IMR-90 (cell line): ENCODE measurements at regions not wholly inside any gene's neighbourhood (a gene's known extent, or its start where the extent isn't known, plus 50 kb on each side); places are given as distances from the start of the nearest gene placed in this dataset.

ENCODE experiments used
- ATAC-seq: fragments of 200-7000 bp; cut with Tn5 transposase; 2 replicates; pipeline ENCODE4 v1.9.1; 2020; ENCODE audit warnings: low read depth, mild to moderate bottlenecking, moderate library complexity
- BruUV-seq: library from RNA; stranded (reverse); fragments of 400-500 nt; replicated peaks from 2 replicates; lab custom pipeline; 2021; lab: Mats Ljungman, UMichigan
- CTCF ChIA-PET: fragments of 300-600 bp; formaldehyde crosslinking; extraction: SDS; loops from one replicate; lab custom pipeline; 2021; ENCODE audit warnings: antibody characterized with exemption; lab: Yijun Ruan, JAX
- POLR2A ChIA-PET: fragments of 300-600 bp; sonication (Branson Sonifier 250); formaldehyde crosslinking; loops from one replicate; lab custom pipeline; 2022; ENCODE audit warnings: antibody characterized with exemption; ENCODE audit not compliant: unreplicated experiment; lab: Charles Lee
- DNase-seq: peaks from one replicate; pipeline ENCODE4 v3.0.0; 2013
- H2AFZ ChIP-seq: replicated peaks from 2 replicates; pipeline ENCODE3; 2013; ENCODE audit warnings: low read length, mild to moderate bottlenecking; ENCODE audit not compliant: poor library complexity
- H2AK5ac ChIP-seq: 2 replicates; pipeline ENCODE4 v1.6.1; 2013; ENCODE audit warnings: low read depth, low read length, inconsistent platforms
- H2AK9ac ChIP-seq: replicated peaks from 2 replicates; pipeline ENCODE3; 2013; ENCODE audit warnings: mild to moderate bottlenecking, low read depth, low read length, moderate library complexity; ENCODE audit not compliant: poor library complexity
- H2BK120ac ChIP-seq: 2 replicates; pipeline ENCODE4 v1.6.1; 2013; ENCODE audit warnings: low read depth, low read length, inconsistent platforms
- H2BK15ac ChIP-seq: 3 replicates; pipeline ENCODE4 v1.6.1; 2013; ENCODE audit warnings: low read depth, low read length, inconsistent platforms
- H2BK20ac ChIP-seq: 2 replicates; pipeline ENCODE4 v1.6.1; 2013; ENCODE audit warnings: low read depth, mild to moderate bottlenecking, inconsistent platforms, low read length, moderate library complexity
- H2BK5ac ChIP-seq: 2 replicates; pipeline ENCODE4 v1.6.1; 2013; ENCODE audit warnings: mild to moderate bottlenecking, low read depth, low read length, inconsistent platforms; ENCODE audit not compliant: poor library complexity, severe bottlenecking
- H3K14ac ChIP-seq: replicated peaks from 2 replicates; pipeline ENCODE4 v1.6.1; 2013; ENCODE audit warnings: low read depth, low read length, inconsistent platforms
- H3K18ac ChIP-seq: 2 replicates; pipeline ENCODE4 v1.6.1; 2013; ENCODE audit warnings: low read depth, low read length, control low read depth
- H3K23ac ChIP-seq: 2 replicates; pipeline ENCODE4 v1.6.1; 2013; ENCODE audit warnings: low read depth, low read length, inconsistent platforms
- H3K27ac ChIP-seq: 2 replicates; pipeline ENCODE4 v1.5.1; 2013; ENCODE audit warnings: mild to moderate bottlenecking, control low read depth, low read length; ENCODE audit not compliant: insufficient read depth
- H3K27me3 ChIP-seq: 2 replicates; pipeline ENCODE4 v1.6.1; 2013; ENCODE audit warnings: low read length; ENCODE audit not compliant: control insufficient read depth, insufficient read depth
- H3K36me3 ChIP-seq: 2 replicates; pipeline ENCODE4 v1.6.1; 2013; ENCODE audit warnings: low read length, mixed read lengths; ENCODE audit not compliant: control insufficient read depth, insufficient read depth
- H3K4ac ChIP-seq: 2 replicates; pipeline ENCODE4 v1.6.1; 2013; ENCODE audit warnings: low read depth, low read length, inconsistent platforms
- H3K4me1 ChIP-seq: 2 replicates; pipeline ENCODE4 v1.6.1; 2013; ENCODE audit warnings: low read length, mixed read lengths; ENCODE audit not compliant: control insufficient read depth, insufficient read depth
- H3K4me2 ChIP-seq: 2 replicates; pipeline ENCODE4 v1.6.1; 2013; ENCODE audit warnings: low read depth, mild to moderate bottlenecking, control low read depth, low read length, moderate library complexity
- H3K4me3 ChIP-seq: 2 replicates; pipeline ENCODE4 v1.5.1; 2013; ENCODE audit warnings: low read depth, mild to moderate bottlenecking, control low read depth, low read length, moderate library complexity; ENCODE audit not compliant: insufficient read depth
- H3K56ac ChIP-seq: 2 replicates; pipeline ENCODE4 v1.6.1; 2013; ENCODE audit warnings: low read length, inconsistent platforms; ENCODE audit not compliant: insufficient read depth; ENCODE audit errors: extremely low read depth
- H3K79me1 ChIP-seq, 2 experiments: 2 replicates each; pipeline ENCODE4 v1.6.1; 2013; ENCODE audit warnings: low read length in 2 of 2, inconsistent platforms in 1 of 2, low read depth in 1 of 2
- H3K9ac ChIP-seq: 2 replicates; pipeline ENCODE4 v1.6.1; 2013; ENCODE audit warnings: low read depth, low read length, control low read depth
- H3K9me1 ChIP-seq: 2 replicates; pipeline ENCODE4 v1.6.1; 2013; ENCODE audit warnings: low read length, inconsistent platforms; ENCODE audit not compliant: insufficient read depth
- H3K9me3 ChIP-seq: 2 replicates; pipeline ENCODE4 v1.6.1; 2013; ENCODE audit warnings: low read length; ENCODE audit not compliant: control insufficient read depth, insufficient read depth
- H4K20me1 ChIP-seq: 2 replicates; pipeline ENCODE4 v1.6.1; 2013; ENCODE audit warnings: low read length, inconsistent platforms; ENCODE audit not compliant: insufficient read depth
- H4K5ac ChIP-seq: 2 replicates; pipeline ENCODE4 v1.6.1; 2013; ENCODE audit warnings: mild to moderate bottlenecking, low read depth, low read length, control low read depth
- H4K8ac ChIP-seq, 2 experiments: 2 replicates each; pipeline ENCODE4 v1.6.1; 2013; ENCODE audit warnings: low read depth in 2 of 2, low read length in 2 of 2, control low read depth in 1 of 2, inconsistent platforms in 1 of 2
- H4K91ac ChIP-seq: 2 replicates; pipeline ENCODE4 v1.6.1; 2013; ENCODE audit warnings: low read depth, low read length, inconsistent platforms; ENCODE audit not compliant: insufficient read depth
- BHLHE40 ChIP-seq: fragments of 150-350 bp; IDR thresholded peaks from 2 replicates; pipeline ENCODE4 v1.6.1; 2016; ENCODE audit warnings: mild to moderate bottlenecking, low read depth, low read length
- CEBPB ChIP-seq: IDR thresholded peaks from 2 replicates; pipeline ENCODE4 v1.6.1; 2012; ENCODE audit warnings: low read depth, low read length, improper control_type of control experiment
- CHD1 ChIP-seq: IDR thresholded peaks from 2 replicates; pipeline ENCODE4 v1.6.1; 2012; ENCODE audit warnings: low read depth, low read length, improper control_type of control experiment
- FOS ChIP-seq: fragments of 150-350 bp; IDR thresholded peaks from 2 replicates; pipeline ENCODE4 v1.6.1; 2016; ENCODE audit warnings: low read depth, low read length
- MAFK ChIP-seq: IDR thresholded peaks from 2 replicates; pipeline ENCODE4 v1.6.1; 2012; ENCODE audit warnings: low read depth, low read length, improper control_type of control experiment
- MAZ ChIP-seq: IDR thresholded peaks from 2 replicates; pipeline ENCODE4 v1.6.1; 2012; ENCODE audit warnings: low read depth, mild to moderate bottlenecking, low read length, improper control_type of control experiment, moderate library complexity, borderline replicate concordance
- MXI1 ChIP-seq: IDR thresholded peaks from 2 replicates; pipeline ENCODE4 v1.6.1; 2012; ENCODE audit warnings: low read depth, mild to moderate bottlenecking, low read length, moderate library complexity, borderline replicate concordance
- NFE2L2 ChIP-seq: fragments of 150-350 bp; IDR thresholded peaks from 2 replicates; pipeline ENCODE4 v1.6.1; 2016; ENCODE audit warnings: low read depth, mild to moderate bottlenecking, low read length
- POLR2A ChIP-seq: IDR thresholded peaks from 2 replicates; pipeline ENCODE4 v1.6.1; 2012; ENCODE audit warnings: mild to moderate bottlenecking, low read depth, low read length
- RAD21 ChIP-seq: IDR thresholded peaks from 2 replicates; pipeline ENCODE4 v1.6.1; 2012; ENCODE audit warnings: low read length, improper control_type of control experiment
- RCOR1 ChIP-seq: IDR thresholded peaks from 2 replicates; pipeline ENCODE4 v1.6.1; 2012; ENCODE audit warnings: mild to moderate bottlenecking, low read length, improper control_type of control experiment; ENCODE audit not compliant: insufficient replicate concordance
- SMC3 ChIP-seq: fragments of 150-350 bp; IDR thresholded peaks from 2 replicates; pipeline ENCODE4 v1.6.1; 2016; ENCODE audit warnings: low read depth, mild to moderate bottlenecking, antibody characterized with exemption, low read length, moderate library complexity
- WGBS, 2 experiments: methylation state at CpG; one replicate each; pipeline versions ENCODE4 v1.1.5 to v1.1.7; 2013; ENCODE audit warnings: missing lambda C conversion rate in 2 of 2; ENCODE audit not compliant: insufficient read length in 1 of 2; ENCODE audit errors: extremely low coverage in 2 of 2; 5-methylcytosine and 5-hydroxymethylcytosine counted together
- dilution Hi-C: fragments of 300-500 bp; cut with HindIII; formaldehyde crosslinking; loops from one replicate; pipeline ENCODE4 v1.14.3; 2018; ENCODE audit warnings: low sequenced_read_pairs; ENCODE audit not compliant: unreplicated experiment
- in situ Hi-C: fragments of 300-500 bp; cut with MboI; formaldehyde crosslinking; loops from 3 replicates; pipeline ENCODE4 v1.14.3; 2019; ENCODE audit warnings: low sequenced_read_pairs, inconsistent platforms, mixed read lengths
- intact Hi-C: fragments of 100-400 bp; cut with micrococcal nuclease; formaldehyde crosslinking; loops from 2 replicates; pipeline ENCODE4 v1.10.0; 2022
- TF ChIP-seq, protein P1 (sequence below): fragments of 150-350 bp; IDR thresholded peaks from 2 replicates; pipeline ENCODE4 v1.6.1; 2017; ENCODE audit warnings: mild to moderate bottlenecking, antibody characterized with exemption, low read length, low read depth
- TF ChIP-seq, protein P2 (sequence below): conservative IDR thresholded peaks from 2 replicates; pipeline ENCODE4 v1.5.1; 2012; ENCODE audit warnings: mild to moderate bottlenecking, low read depth, low read length, improper control_type of control experiment

DNA sequence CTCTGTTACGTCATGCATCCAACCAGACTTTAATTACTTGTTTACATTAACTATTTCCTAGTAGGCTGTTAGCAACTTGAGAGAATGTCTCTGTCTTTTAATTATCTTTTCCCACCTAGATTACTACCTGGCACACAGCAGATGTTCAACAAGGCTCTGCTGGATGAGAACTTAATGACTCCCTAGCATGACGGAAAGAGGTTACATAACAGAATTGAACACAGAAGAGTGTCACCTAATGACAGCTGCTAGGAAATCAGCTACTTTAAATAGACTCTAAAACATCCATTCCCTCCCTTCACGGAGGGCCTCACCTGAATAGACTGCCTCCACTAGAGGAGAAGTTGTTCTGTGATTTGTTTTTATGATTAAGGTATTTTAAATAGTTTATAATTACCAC is 110.8 kb downstream of the TEX29 start:
- no peak overlapping the region for H2BK15ac ChIP-seq
- ChIA-PET POLR2A (no interaction called here), CTCF (no interaction called here)
- no peaks in the 10 kb centered on the region for H3K79me1 ChIP-seq
- no peak overlapping the region for H2AK9ac ChIP-seq
- H2BK120ac ChIP-seq, result no peak overlapping the region
- H3K9me3 ChIP-seq, result no peaks in the 10 kb centered on the region
- H4K91ac ChIP-seq, result no peak overlapping the region
- no peak for DNase-seq
- no peak overlapping the region for H3K14ac ChIP-seq
- no CpG with 5 or more reads among the region's 3 CpGs for WGBS, 2 experiments
- H2BK20ac ChIP-seq, result no peak overlapping the region
- intact Hi-C loops, result no loop called here
- no peaks in the 10 kb centered on the region for H4K20me1 ChIP-seq
- ATAC-seq, result no peak
- no peak overlapping the region for H2AFZ ChIP-seq
- H3K4me2 ChIP-seq, result no peak overlapping the region
- H3K4me3 ChIP-seq, result no peak overlapping the region
- dilution Hi-C loops, result no loop called here
- no peak overlapping the region for H2BK5ac ChIP-seq
- no peaks in the 10 kb centered on the region for H3K9me1 ChIP-seq
- H3K27ac ChIP-seq, result no peak overlapping the region
- no peak overlapping the region for H2AK5ac ChIP-seq
- TF ChIP-seq RAD21 (no peak), MAFK (no peak), BHLHE40 (no peak), MAZ (no peak), POLR2A (no peak), RCOR1 (no peak), SMC3 (no peak), CEBPB (no peak), NFE2L2 (no peak), CHD1 (no peak), FOS (no peak), MXI1 (no peak)
- TF ChIP-seq, protein P1, sequence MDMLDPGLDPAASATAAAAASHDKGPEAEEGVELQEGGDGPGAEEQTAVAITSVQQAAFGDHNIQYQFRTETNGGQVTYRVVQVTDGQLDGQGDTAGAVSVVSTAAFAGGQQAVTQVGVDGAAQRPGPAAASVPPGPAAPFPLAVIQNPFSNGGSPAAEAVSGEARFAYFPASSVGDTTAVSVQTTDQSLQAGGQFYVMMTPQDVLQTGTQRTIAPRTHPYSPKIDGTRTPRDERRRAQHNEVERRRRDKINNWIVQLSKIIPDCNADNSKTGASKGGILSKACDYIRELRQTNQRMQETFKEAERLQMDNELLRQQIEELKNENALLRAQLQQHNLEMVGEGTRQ, result no peak
- TF ChIP-seq, protein P2, sequence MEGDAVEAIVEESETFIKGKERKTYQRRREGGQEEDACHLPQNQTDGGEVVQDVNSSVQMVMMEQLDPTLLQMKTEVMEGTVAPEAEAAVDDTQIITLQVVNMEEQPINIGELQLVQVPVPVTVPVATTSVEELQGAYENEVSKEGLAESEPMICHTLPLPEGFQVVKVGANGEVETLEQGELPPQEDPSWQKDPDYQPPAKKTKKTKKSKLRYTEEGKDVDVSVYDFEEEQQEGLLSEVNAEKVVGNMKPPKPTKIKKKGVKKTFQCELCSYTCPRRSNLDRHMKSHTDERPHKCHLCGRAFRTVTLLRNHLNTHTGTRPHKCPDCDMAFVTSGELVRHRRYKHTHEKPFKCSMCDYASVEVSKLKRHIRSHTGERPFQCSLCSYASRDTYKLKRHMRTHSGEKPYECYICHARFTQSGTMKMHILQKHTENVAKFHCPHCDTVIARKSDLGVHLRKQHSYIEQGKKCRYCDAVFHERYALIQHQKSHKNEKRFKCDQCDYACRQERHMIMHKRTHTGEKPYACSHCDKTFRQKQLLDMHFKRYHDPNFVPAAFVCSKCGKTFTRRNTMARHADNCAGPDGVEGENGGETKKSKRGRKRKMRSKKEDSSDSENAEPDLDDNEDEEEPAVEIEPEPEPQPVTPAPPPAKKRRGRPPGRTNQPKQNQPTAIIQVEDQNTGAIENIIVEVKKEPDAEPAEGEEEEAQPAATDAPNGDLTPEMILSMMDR, result no peak
- no peak overlapping the region for H3K18ac ChIP-seq
- no peak overlapping the region for H3K4ac ChIP-seq
- H3K56ac ChIP-seq, result no peak overlapping the region
- no peak overlapping the region for H4K8ac ChIP-seq
- no peaks in the 10 kb centered on the region for H3K36me3 ChIP-seq
- no peaks in the 10 kb centered on the region for H3K4me1 ChIP-seq
- in situ Hi-C loops, result no loop called here
- no TSS peak for BruUV-seq
- H4K5ac ChIP-seq, result no peak overlapping the region
- H3K9ac ChIP-seq, result no peak overlapping the region
- peaks cover 2% of the 10 kb centered on the region; the same call in 1 of the 2 replicates for H3K27me3 ChIP-seq
- H3K23ac ChIP-seq, result no peak overlapping the region
